ENCODE measurements at regions not wholly inside any gene's neighbourhood (a gene's known extent, or its start where the extent isn't known, plus 50 kb on each side); places are given as distances from the start of the nearest gene placed in this dataset.

- TF ChIP-seq CTCF (conservative IDR thresholded peaks at IDR 0.05; ENCODE audit: low read depth, low read length) (no peak), EZH2 (IDR thresholded peaks at IDR 0.05; ENCODE audit: low read length, unreplicated experiment) (no peak)
Measured at GRCh38 chr9:95570646-95571045, 53.9 kb upstream of the PTCH1 start.

Data from PC-3 (cell line).